Stomach (tissue), 4 donors: ENCODE measurements at regions not wholly inside any gene's neighbourhood (a gene's known extent, or its start where the extent isn't known, plus 50 kb on each side); places are given as distances from the start of the nearest gene placed in this dataset.

Experiments used
- CTCF ChIP-seq, 7 experiments: fragments of 450-650 bp in 4 of 7; fragments of 200-600 bp in 3 of 7; sonication (generic) in 3 of 7; IDR thresholded peaks; one replicate each; pipeline ENCODE4 v1.5.1; 2016 to 2019; ENCODE audit warnings: antibody characterized with exemption in 7 of 7, control low read depth in 2 of 7, mild to moderate bottlenecking in 1 of 7
- EP300 ChIP-seq: sonication (generic); formaldehyde crosslinking; IDR thresholded peaks from one replicate; pipeline ENCODE4 v1.6.1; 2017; ENCODE audit warnings: antibody characterized with exemption
- POLR2A ChIP-seq, 4 donors: fragments of 450-650 bp; IDR thresholded peaks; one replicate each; pipeline ENCODE4 v1.6.1; 2016; ENCODE audit warnings: antibody characterized with exemption in 4 of 4, control low read depth in 2 of 4, mild to moderate bottlenecking in 1 of 4, moderate library complexity in 1 of 4
- POLR2AphosphoS5 ChIP-seq, 3 donors: sonication (generic); formaldehyde crosslinking; IDR thresholded peaks; one replicate each; pipeline ENCODE4 v1.6.1; 2016; ENCODE audit warnings: antibody characterized with exemption in 3 of 3

- no peak for TF ChIP-seq CTCF (IDR thresholded peaks at IDR 0.05)
- no peak for TF ChIP-seq EP300
- TF ChIP-seq POLR2A (IDR thresholded peaks at IDR 0.05) = no peak
- TF ChIP-seq POLR2AphosphoS5 (IDR thresholded peaks at IDR 0.05) = no peak
These were observed 154.7 kb upstream of the CDK1 start for GRCh38 chr10:60623627-60624026.
